ENCODE measurements at regions not wholly inside any gene's neighbourhood (a gene's known extent, or its start where the extent isn't known, plus 50 kb on each side); places are given as distances from the start of the nearest gene placed in this dataset.

DNA sequence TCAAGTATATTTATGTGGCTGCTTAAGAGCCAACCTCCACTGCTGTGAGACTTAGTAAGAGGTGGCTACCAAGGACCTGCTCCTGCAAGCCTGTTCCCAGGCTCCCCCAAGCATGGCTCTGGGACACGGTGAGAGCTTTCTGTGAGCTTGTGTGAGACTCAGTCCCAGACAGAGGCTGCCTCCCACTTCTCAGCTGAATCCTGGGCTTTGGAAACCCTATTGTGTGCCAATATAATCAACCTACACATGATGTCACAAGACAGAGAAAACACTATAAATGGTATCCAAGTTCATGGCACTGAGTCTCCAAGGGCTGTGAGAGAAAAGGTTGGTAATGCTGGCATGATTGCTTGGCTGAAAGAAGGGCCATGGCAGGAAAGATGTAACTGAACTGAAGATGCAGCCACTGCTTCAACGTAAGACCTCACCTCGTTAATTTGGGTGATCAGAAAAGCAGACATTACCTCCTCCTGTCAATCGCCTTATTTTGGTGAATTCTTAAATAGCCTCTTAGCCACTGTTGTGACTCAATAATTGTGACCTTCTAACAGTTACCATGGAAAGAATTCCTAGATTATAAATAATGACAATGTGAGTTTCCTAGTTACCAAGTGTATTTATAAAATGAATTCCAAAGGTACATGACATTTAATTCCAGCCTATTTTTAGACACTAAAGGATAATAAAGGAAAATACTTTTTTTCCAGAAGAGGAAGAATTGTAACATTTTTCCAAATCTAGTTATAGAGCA lies 332.0 kb downstream of the IRS2 start:
- no peaks in the 10 kb centered on the region for H3K9me2 ChIP-seq (ENCODE audit: insufficient read depth)
- H3K27me3 ChIP-seq (replicated peaks; ENCODE audit: insufficient read depth) = 0 out of 2 replicates have a peak, but pooled peaks cover 24% of the 10 kb centered on the region
- no peak overlapping the region for H3K4me3 ChIP-seq
- H3F3A ChIP-seq (ENCODE audit: insufficient read depth) = no peaks in the 10 kb centered on the region
- peak; percentile 53 for DNase-seq
- H3K9ac ChIP-seq = no peak overlapping the region
- H3K36me3 ChIP-seq (ENCODE audit: low read depth) = no peaks in the 10 kb centered on the region
- H4K20me1 ChIP-seq (ENCODE audit: insufficient read depth) = no peaks in the 10 kb centered on the region
- in situ Hi-C loops (cut with MboI) = no loop called here
- no peak overlapping the region for H3K4me2 ChIP-seq (ENCODE audit: unreplicated experiment)
- TF ChIP-seq EZH2phosphoT487 (IDR thresholded peaks at IDR 0.05; ENCODE audit: insufficient read depth, low read depth) (no peak), EZH2 (IDR thresholded peaks at IDR 0.05; ENCODE audit: insufficient read depth, poor library complexity, severe bottlenecking) (no peak)
- H3K4me1 ChIP-seq (ENCODE audit: insufficient read depth) = no peaks in the 10 kb centered on the region
- H3K27ac ChIP-seq = no peak overlapping the region
- 10 to 13% methylated on average over 4 of the region's 4 CpGs for WGBS, 2 experiments (ENCODE audit: low coverage in 1 of 2, low lambda C conversion rate in 2 of 2, missing lambda C conversion rate in 2 of 2)
- no peaks in the 10 kb centered on the region for H3K9me3 ChIP-seq (ENCODE audit: low read depth)
- H2AFZ ChIP-seq = no peak overlapping the region
- no peaks in the 10 kb centered on the region for H3K79me2 ChIP-seq (ENCODE audit: insufficient read depth)

DNA sequence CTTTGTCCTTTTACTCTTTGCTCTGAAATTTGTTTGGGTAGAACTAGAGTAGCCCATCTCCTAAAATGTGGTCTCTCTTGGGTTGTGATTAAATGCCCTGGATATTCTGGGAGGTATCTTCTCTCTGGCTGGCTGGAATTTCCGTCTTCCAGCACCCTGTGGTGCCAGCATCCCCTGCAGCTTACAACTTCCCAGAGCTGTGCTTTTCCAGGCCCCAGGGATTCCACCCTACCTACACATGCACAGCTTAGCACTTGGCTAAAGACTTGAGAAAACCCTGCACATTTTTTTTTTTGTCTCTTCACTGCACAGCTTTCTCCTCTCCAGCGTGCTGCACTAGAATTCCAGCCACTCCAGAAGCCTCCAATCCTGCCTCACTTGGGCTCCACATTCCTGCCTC lies 334.7 kb downstream of the IRS2 start:
- no peaks in the 10 kb centered on the region for H4K20me1 ChIP-seq (ENCODE audit: insufficient read depth)
- DNase-seq = no peak
- no peaks in the 10 kb centered on the region for H3K9me2 ChIP-seq (ENCODE audit: insufficient read depth)
- TF ChIP-seq EZH2phosphoT487 (IDR thresholded peaks at IDR 0.05; ENCODE audit: insufficient read depth, low read depth) (no peak), EZH2 (IDR thresholded peaks at IDR 0.05; ENCODE audit: insufficient read depth, poor library complexity, severe bottlenecking) (no peak)
- no peak overlapping the region for H2AFZ ChIP-seq
- 0 out of 2 replicates have a peak, but pooled peaks cover 19% of the 10 kb centered on the region for H3K27me3 ChIP-seq (replicated peaks; ENCODE audit: insufficient read depth)
- H3K9ac ChIP-seq = no peak overlapping the region
- no peaks in the 10 kb centered on the region for H3K79me2 ChIP-seq (ENCODE audit: insufficient read depth)
- no peak overlapping the region for H3K4me3 ChIP-seq
- H3K9me3 ChIP-seq (ENCODE audit: low read depth) = no peaks in the 10 kb centered on the region
- no peaks in the 10 kb centered on the region for H3K36me3 ChIP-seq (ENCODE audit: low read depth)
- in situ Hi-C loops (cut with MboI) = no loop called here
- no peak overlapping the region for H3K4me2 ChIP-seq (ENCODE audit: unreplicated experiment)
- WGBS, 2 experiments (ENCODE audit: low coverage in 1 of 2, low lambda C conversion rate in 2 of 2, missing lambda C conversion rate in 2 of 2) = 13 to 14% methylated on average over 2 of the region's 2 CpGs
- H3K4me1 ChIP-seq (ENCODE audit: insufficient read depth) = no peaks in the 10 kb centered on the region
- no peaks in the 10 kb centered on the region for H3F3A ChIP-seq (ENCODE audit: insufficient read depth)
- H3K27ac ChIP-seq = no peak overlapping the region

DNA sequence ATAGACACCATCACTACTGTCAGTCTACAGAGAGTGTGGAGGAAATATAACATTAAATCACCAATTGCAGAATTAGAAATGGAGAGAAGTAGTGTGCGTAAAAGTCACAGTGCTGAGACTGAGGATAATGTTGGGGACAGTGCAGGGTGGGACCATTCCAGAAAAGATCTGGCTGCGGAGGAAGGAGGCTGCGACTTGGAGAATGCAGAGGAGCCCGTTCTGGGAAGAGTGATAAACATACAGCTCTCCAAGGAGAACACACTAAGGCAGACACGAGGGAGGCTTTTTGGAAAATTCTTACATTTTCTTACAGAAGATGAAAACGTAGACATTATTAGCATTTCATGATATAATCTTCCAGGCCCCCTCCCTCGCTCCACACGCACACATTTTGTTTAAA lies 337.8 kb downstream of the IRS2 start:
- in situ Hi-C loops (cut with MboI) = no loop called here
- WGBS, 2 experiments (ENCODE audit: low coverage in 1 of 2, low lambda C conversion rate in 2 of 2, missing lambda C conversion rate in 2 of 2) = 59 to 60% methylated on average over 8 of the region's 8 CpGs

DNA sequence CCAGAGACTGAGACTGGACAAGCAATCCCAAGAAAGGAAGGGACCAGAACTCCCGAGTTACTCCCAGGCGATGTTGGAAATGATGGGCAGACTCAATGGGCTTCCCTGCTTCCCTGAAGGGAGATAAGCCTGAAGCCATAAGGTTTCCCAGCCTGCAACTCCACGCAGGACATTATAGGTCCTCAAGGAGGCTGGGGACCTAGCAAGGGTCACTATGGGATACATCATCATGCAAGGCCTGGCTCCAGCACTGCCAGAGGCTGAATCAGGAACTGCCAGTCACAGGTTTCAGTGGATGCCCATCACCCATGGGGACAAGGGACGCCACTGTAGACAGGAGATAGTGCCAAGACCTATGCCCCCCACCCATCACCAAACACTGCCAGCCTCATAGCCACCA lies 338.7 kb downstream of the IRS2 start:
- H3K9me3 ChIP-seq (ENCODE audit: low read depth) = no peaks in the 10 kb centered on the region
- no peaks in the 10 kb centered on the region for H3K4me1 ChIP-seq (ENCODE audit: insufficient read depth)
- TF ChIP-seq EZH2phosphoT487 (IDR thresholded peaks at IDR 0.05; ENCODE audit: insufficient read depth, low read depth) (no peak), EZH2 (IDR thresholded peaks at IDR 0.05; ENCODE audit: insufficient read depth, poor library complexity, severe bottlenecking) (no peak)
- H3K9ac ChIP-seq = no peak overlapping the region
- no peak overlapping the region for H3K27ac ChIP-seq
- 0 out of 2 replicates have a peak, but pooled peaks cover 14% of the 10 kb centered on the region for H3K27me3 ChIP-seq (replicated peaks; ENCODE audit: insufficient read depth)
- no peak overlapping the region for H2AFZ ChIP-seq
- no peaks in the 10 kb centered on the region for H3K36me3 ChIP-seq (ENCODE audit: low read depth)
- H3K4me2 ChIP-seq (ENCODE audit: unreplicated experiment) = no peak overlapping the region
- in situ Hi-C loops (cut with MboI) = no loop called here
- DNase-seq = no peak
- H4K20me1 ChIP-seq (ENCODE audit: insufficient read depth) = no peaks in the 10 kb centered on the region
- H3K4me3 ChIP-seq = no peak overlapping the region
- H3K9me2 ChIP-seq (ENCODE audit: insufficient read depth) = no peaks in the 10 kb centered on the region
- WGBS, 2 experiments (ENCODE audit: low coverage in 1 of 2, low lambda C conversion rate in 2 of 2, missing lambda C conversion rate in 2 of 2) = 38 to 41% methylated on average over 4 of the region's 4 CpGs
- no peaks in the 10 kb centered on the region for H3K79me2 ChIP-seq (ENCODE audit: insufficient read depth)
- no peaks in the 10 kb centered on the region for H3F3A ChIP-seq (ENCODE audit: insufficient read depth)

More for the DNA sequence above, 337.8 kb downstream of the IRS2 start:
- no peaks in the 10 kb centered on the region for H3F3A ChIP-seq (ENCODE audit: insufficient read depth)
- no peak overlapping the region for H3K4me2 ChIP-seq (ENCODE audit: unreplicated experiment)
- no peak overlapping the region for H3K9ac ChIP-seq
- no peak overlapping the region for H3K27ac ChIP-seq
- H3K79me2 ChIP-seq (ENCODE audit: insufficient read depth) = no peaks in the 10 kb centered on the region
- no peaks in the 10 kb centered on the region for H3K36me3 ChIP-seq (ENCODE audit: low read depth)
- H4K20me1 ChIP-seq (ENCODE audit: insufficient read depth) = no peaks in the 10 kb centered on the region
- 0 out of 2 replicates have a peak, but pooled peaks cover 14% of the 10 kb centered on the region for H3K27me3 ChIP-seq (replicated peaks; ENCODE audit: insufficient read depth)
- no peak for TF ChIP-seq EZH2 (IDR thresholded peaks at IDR 0.05; ENCODE audit: insufficient read depth, poor library complexity, severe bottlenecking)
- TF ChIP-seq EZH2phosphoT487 (IDR thresholded peaks at IDR 0.05; ENCODE audit: insufficient read depth, low read depth) = no peak
- no peak overlapping the region for H2AFZ ChIP-seq
- H3K9me3 ChIP-seq (ENCODE audit: low read depth) = no peaks in the 10 kb centered on the region
- no peak for DNase-seq
- no peak overlapping the region for H3K4me3 ChIP-seq
- H3K4me1 ChIP-seq (ENCODE audit: insufficient read depth) = no peaks in the 10 kb centered on the region
- no peaks in the 10 kb centered on the region for H3K9me2 ChIP-seq (ENCODE audit: insufficient read depth)
